Retina (tissue), 1 donor: ENCODE measurements at regions not wholly inside any gene's neighbourhood (a gene's known extent, or its start where the extent isn't known, plus 50 kb on each side); places are given as distances from the start of the nearest gene placed in this dataset.
"Not testable (repeated sequence)": the region's sequence is repeated elsewhere in the genome, so short reads cannot be mapped to it uniquely, and the experiment has no call there.

Experiments used
- DNase-seq: peaks from one replicate; pipeline ENCODE4 v3.0.0-alpha.2; 2016

GRCh38 chr10:80751940-80752339 lies 214.2 kb downstream of the SH2D4B start:
- no peak for DNase-seq

GRCh38 chr10:80753612-80754011 lies 215.9 kb downstream of the SH2D4B start:
- no peak for DNase-seq

GRCh38 chr10:80755893-80756292 lies 218.2 kb downstream of the SH2D4B start:
- no peak for DNase-seq

- no peak for DNase-seq
These were observed 222.0 kb downstream of the SH2D4B start for GRCh38 chr10:80759693-80760092.

GRCh38 chr10:80760914-80761371 lies 223.2 kb downstream of the SH2D4B start:
- no peak for DNase-seq

DNA sequence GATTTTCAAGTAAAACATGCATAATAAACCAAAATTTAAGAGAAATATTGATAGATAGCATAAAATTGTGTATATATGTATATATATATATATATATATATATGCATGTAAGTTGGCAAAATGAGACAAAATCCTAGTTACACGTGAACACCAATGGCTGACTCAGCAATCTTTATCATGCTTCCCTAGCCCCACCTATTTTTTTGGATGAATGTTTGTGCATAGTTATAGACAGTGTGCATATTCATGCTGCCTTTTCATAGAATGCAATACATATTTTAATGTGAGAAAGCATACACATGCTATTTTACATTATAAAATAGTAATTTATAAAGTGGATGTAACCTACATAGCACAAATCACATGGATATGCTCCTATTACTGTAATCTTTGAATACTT lies 230.3 kb downstream of the SH2D4B start:
- DNase-seq = no peak

- DNase-seq = no peak
These were observed 232.0 kb downstream of the SH2D4B start for GRCh38 chr10:80769700-80770160.

DNA sequence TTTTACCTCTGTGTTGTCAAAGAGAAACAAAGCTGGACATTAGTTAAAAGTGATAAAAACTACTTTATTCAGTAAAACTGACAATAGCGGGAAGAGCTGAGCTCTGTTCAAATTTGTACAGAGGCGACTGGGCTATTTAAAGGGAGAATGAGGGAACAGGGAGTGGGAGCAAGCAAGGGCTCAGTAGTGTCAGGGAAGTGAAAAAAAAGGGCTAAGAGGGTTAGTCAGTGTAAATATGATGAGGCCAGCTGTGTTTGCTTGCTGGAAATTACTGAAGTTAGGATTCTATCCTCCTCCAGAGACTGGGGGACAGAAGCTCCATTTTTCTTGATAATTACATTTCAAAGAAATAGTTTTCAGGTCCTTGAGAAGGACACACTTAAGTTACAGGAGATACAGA lies 232.5 kb downstream of the SH2D4B start:
- DNase-seq = no peak

DNA sequence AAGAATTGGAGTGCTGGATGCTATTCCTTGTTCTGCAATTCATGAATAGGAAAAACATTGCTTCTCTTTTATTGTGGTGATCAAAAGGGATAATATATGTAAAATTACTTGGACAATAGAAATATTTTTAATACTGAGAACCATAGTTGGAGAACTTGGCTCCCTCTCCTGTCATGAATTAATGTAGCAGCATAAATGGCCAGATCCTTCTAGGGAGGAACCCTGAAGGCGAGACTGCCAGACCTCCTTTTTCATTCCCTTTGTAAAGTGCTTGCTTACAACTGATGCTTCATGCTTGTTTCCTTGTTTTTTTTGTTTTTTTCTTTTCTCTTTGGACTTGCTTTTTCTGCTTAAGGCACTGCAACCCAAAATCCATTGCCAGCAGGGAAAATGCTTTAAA lies 233.6 kb downstream of the SH2D4B start:
- DNase-seq = no peak

- DNase-seq = no peak
These were observed 234.3 kb downstream of the SH2D4B start for GRCh38 chr10:80771902-80772555.

DNA sequence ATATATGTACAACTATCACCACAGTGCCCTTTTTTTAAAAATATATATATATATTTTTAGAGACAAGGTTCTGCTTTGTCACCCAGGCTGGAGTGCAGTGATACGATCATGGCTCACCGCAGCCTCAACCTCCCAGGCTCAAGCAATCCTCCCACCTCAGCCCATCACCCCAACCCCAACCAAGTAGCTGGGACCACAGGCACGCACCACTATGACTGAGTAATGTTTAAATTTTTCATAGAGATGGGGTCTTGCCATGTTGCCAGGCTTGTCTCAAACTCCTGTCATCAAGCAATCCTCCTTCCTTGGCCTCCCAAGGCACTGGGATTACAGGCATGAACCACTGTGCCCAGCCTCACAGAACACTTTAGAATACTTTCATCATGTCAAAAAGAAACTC lies 234.9 kb downstream of the SH2D4B start:
- no peak for DNase-seq

- no peak for DNase-seq
These were observed 247.0 kb downstream of the SH2D4B start for GRCh38 chr10:80784695-80785094.

DNA sequence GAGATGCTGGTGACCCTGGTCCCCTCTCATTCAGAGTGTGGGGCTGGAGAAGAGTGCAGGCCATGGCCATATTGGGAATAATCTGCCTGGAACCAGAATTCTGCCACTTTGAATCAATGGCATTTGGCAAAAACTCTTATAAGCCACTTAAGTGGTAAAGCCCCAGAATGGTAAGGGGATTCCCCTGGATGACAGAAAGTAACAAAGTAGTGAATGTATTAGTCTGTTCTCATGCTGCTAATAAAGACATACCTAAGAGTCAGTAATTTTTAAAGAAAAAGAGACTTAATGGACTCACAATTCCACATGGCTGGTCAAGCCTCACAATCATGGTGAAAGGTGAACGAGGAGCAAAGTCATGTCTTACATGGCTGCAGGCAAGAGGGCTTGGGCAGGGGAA lies 248.6 kb downstream of the SH2D4B start:
- DNase-seq = no peak

- no peak for DNase-seq
These were observed 250.2 kb downstream of the SH2D4B start for GRCh38 chr10:80787952-80788351.

DNA sequence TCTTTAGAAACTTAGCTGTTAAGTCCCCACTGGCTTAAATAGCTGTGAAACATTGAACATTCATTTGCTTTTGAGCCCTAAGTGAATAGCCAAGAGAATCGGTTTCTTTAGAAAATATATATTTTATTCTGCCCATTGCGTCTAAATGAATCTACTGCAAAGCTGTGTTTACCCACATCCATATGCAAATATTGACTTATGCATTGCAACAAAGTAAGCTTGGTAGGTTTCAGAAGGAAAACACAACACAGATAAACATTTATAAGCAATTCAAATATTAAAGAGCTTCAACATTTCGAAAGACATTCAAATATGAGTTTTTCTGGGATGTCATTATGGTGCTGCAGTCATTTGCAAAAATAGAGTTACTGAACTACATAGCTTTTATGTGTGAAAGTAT lies 257.3 kb downstream of the SH2D4B start:
- DNase-seq = no peak

- no peak for DNase-seq
These were observed 267.8 kb downstream of the SH2D4B start for GRCh38 chr10:80805343-80806020.

DNA sequence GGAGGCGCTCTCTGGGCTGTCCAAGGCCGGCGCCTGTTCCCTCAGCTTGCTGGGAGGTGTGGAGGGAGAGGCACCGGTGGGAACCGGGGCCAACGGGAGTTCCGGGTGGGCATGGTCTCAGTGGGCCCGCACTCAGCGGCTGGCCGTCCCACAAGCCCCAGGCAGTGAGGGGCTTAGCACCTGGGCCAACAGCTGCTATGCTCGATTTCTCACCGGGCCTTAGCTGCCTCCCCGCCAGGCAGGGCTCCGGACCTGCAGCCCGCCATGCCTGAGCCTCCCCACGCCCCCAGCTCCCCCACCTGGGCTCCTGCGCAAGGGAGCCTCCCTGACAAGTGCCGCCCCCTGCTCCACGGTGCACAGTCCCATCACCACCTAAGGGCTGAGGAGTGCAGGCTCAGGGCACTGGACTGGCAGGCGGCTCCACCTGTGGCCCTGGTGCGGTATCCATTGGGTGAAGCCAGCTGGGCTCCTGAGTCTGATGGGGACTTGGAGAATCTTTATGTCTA lies 276.5 kb downstream of the SH2D4B start:
- no peak for DNase-seq

DNA sequence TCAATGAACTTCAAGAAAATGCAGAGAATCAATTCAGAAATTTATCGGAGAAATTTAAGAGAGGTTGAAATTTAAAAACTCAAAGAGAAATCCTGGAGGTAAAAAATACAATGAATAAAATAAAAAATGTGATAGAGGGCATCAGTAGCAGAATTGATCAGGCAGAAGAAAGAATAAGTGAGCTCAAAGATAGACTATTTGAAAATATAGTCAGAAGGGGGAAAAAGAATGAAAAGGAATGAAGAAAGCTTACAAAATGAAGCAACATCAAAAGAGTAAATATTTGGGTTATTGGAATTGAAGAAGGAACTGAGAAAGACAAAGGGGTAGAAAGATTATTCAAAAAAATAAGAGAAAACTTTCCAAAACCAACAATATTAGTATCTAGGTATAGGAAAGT lies 291.4 kb downstream of the SH2D4B start:
- no peak for DNase-seq

DNA sequence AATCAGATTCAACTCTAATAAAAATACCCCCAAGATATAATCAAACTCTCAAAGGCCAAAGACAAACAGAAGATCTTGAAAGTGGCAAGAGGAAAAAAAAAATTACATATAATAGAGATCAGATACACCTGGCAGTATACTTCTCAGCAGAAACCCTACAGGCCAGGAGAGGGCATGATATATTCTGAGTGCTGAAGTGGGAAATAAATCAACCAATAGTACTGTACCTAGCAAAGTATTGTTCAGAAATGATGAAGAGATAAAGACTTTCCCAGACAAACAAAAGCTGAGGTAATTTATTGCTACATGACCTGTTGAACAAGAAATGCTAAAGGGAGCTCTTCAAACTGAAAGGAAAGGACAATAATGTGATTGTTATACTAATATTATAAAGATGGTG lies 291.9 kb downstream of the SH2D4B start:
- no peak for DNase-seq

GRCh38 chr10:80832693-80833092 lies 295.0 kb downstream of the SH2D4B start:
- not testable (repeated sequence) for DNase-seq

DNA sequence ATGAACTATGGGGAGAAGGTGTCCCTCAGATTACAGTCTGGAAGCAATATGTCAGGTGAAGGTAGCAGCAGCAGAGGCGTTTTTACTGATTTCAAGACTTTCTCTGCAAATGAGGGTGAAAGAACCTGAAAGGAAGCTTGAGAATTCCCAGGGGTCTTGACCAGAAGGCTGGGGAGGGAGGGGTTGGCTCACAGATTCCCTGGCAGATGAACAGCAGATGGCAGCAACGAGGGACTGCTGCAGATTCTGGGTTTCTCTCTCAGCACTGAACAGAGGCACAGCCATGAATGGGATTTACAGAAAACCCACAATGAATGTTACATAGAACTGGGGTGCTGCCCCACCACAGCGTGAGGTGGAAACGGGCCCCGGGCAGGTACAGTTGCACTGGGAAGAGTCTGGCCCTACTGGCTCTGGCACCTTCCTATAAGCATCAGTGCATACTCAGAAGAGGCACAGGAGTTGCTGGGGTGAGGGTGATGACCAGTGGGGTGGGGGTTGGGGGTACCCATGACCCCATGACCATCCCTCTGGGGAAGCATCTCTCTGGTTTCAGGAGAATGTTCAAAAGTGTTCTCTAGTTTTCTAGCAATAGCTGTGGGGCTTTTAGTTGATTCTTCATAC lies 317.8 kb downstream of the SH2D4B start:
- DNase-seq = peak; percentile 40

DNA sequence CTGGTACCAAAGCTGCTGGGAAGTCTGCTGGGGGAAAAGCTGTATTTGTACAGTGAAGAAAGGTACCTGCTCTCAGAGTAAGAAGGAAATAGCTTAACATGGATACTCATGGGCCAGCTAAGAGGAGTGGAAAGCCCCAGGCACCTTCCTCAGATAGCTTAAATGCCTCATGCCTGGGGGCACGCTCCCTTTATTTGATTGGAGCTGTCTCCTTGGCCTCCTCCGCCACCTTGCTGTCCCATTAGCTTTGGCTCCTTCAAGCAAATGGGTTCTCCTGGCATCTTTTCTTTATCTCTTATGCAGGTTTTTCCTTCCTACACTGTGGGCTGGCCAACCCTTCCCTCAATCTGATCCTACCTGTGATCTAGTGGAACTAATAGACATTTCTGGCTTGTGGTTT lies 318.5 kb downstream of the SH2D4B start:
- no peak for DNase-seq

DNA sequence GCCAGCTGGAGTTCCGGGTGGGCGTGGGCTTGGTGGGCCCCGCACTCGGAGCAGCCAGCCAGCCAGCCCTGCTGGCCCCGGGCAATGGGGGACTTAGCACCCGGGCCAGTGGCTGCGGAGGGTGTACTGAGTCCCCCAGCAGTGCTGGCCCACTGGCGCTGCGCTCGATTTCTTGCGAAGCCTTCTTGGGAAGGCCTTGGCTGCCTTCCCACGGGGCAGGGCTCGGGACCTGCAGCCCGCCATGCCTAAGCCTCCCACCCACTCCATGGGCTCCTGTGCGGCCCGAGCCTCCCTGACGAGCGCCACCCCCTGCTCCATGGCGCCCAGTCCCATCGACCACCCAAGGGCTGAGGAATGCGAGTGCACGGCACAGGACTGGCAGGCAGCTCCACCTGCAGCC lies 321.6 kb downstream of the SH2D4B start:
- not testable (repeated sequence) for DNase-seq

- DNase-seq = no peak
These were observed 323.0 kb downstream of the SH2D4B start for GRCh38 chr10:80860719-80861118.
